ENCODE measurements at regions not wholly inside any gene's neighbourhood (a gene's known extent, or its start where the extent isn't known, plus 50 kb on each side); places are given as distances from the start of the nearest gene placed in this dataset.
"Not testable (repeated sequence)": the region's sequence is repeated elsewhere in the genome, so short reads cannot be mapped to it uniquely, and the experiment has no call there.

GRCh38 chr9:78172610-78173009 lies 63.3 kb upstream of the CEP78 start:
- not testable (repeated sequence) for H3K4me1 Mint-ChIP-seq; H3K27ac Mint-ChIP-seq; ATAC-seq (replicated peaks); H3K27me3 Mint-ChIP-seq; H3K36me3 Mint-ChIP-seq (ENCODE audit: low read depth); H3K4me3 Mint-ChIP-seq; H3K9me3 Mint-ChIP-seq

- no peaks in the 10 kb centered on the region for H3K36me3 Mint-ChIP-seq (ENCODE audit: low read depth)
- ATAC-seq (replicated peaks): no peak
- no peak overlapping the region for H3K4me3 Mint-ChIP-seq
- no peaks in the 10 kb centered on the region for H3K4me1 Mint-ChIP-seq
- H3K27ac Mint-ChIP-seq: no peak overlapping the region
- peaks cover 4% of the 10 kb centered on the region for H3K9me3 Mint-ChIP-seq
- H3K27me3 Mint-ChIP-seq: no peaks in the 10 kb centered on the region
These were observed 64.2 kb upstream of the CEP78 start for GRCh38 chr9:78171651-78172050.

- H3K27ac Mint-ChIP-seq: no peak overlapping the region
- H3K9me3 Mint-ChIP-seq: peaks cover 5% of the 10 kb centered on the region
- H3K36me3 Mint-ChIP-seq (ENCODE audit: low read depth): no peaks in the 10 kb centered on the region
- H3K4me1 Mint-ChIP-seq: no peaks in the 10 kb centered on the region
- H3K27me3 Mint-ChIP-seq: no peaks in the 10 kb centered on the region
- no peak for ATAC-seq (replicated peaks)
- no peak overlapping the region for H3K4me3 Mint-ChIP-seq
These were observed 66.8 kb upstream of the CEP78 start for GRCh38 chr9:78169125-78169524.

- H3K4me1 Mint-ChIP-seq: no peaks in the 10 kb centered on the region
- ATAC-seq (replicated peaks): no peak
- no peak overlapping the region for H3K4me3 Mint-ChIP-seq
- peaks cover 12% of the 10 kb centered on the region for H3K9me3 Mint-ChIP-seq
- H3K36me3 Mint-ChIP-seq (ENCODE audit: low read depth): no peaks in the 10 kb centered on the region
- no peak overlapping the region for H3K27ac Mint-ChIP-seq
- no peaks in the 10 kb centered on the region for H3K27me3 Mint-ChIP-seq
These were observed 68.5 kb upstream of the CEP78 start for GRCh38 chr9:78167356-78167755.

GRCh38 chr9:78163834-78164233 lies 72.0 kb upstream of the CEP78 start:
- no peak for ATAC-seq (replicated peaks)
- Mint-ChIP-seq H3K27ac (no peak overlapping the region), H3K4me3 (no peak overlapping the region), H3K4me1 (no peaks in the 10 kb centered on the region), H3K9me3 (peaks cover 12% of the 10 kb centered on the region), H3K27me3 (no peaks in the 10 kb centered on the region), H3K36me3 (ENCODE audit: low read depth) (no peaks in the 10 kb centered on the region)

- Mint-ChIP-seq H3K27ac (no peak overlapping the region), H3K36me3 (ENCODE audit: low read depth) (no peaks in the 10 kb centered on the region), H3K27me3 (no peaks in the 10 kb centered on the region), H3K4me3 (no peak overlapping the region), H3K9me3 (peaks cover 5% of the 10 kb centered on the region), H3K4me1 (no peaks in the 10 kb centered on the region)
- no peak for ATAC-seq (replicated peaks)
These were observed 77.6 kb upstream of the CEP78 start for GRCh38 chr9:78158286-78158685.

GRCh38 chr9:78150983-78151356 lies 84.9 kb upstream of the CEP78 start:
- Mint-ChIP-seq H3K4me1 (peaks cover 4% of the 10 kb centered on the region), H3K36me3 (ENCODE audit: low read depth) (no peaks in the 10 kb centered on the region), H3K27me3 (no peaks in the 10 kb centered on the region), H3K9me3 (peaks cover 4% of the 10 kb centered on the region), H3K4me3 (no peak overlapping the region), H3K27ac (no peak overlapping the region)
- ATAC-seq (replicated peaks): no peak

- Mint-ChIP-seq H3K27ac (no peak overlapping the region), H3K27me3 (no peaks in the 10 kb centered on the region), H3K9me3 (peaks cover 4% of the 10 kb centered on the region), H3K36me3 (ENCODE audit: low read depth) (no peaks in the 10 kb centered on the region), H3K4me3 (no peak overlapping the region), H3K4me1 (peaks cover 4% of the 10 kb centered on the region)
- no peak for ATAC-seq (replicated peaks)
These were observed 85.4 kb upstream of the CEP78 start for GRCh38 chr9:78150312-78150982.

GRCh38 chr9:78149702-78150291 lies 86.1 kb upstream of the CEP78 start:
- Mint-ChIP-seq H3K27me3 (no peaks in the 10 kb centered on the region), H3K9me3 (peaks cover 4% of the 10 kb centered on the region), H3K27ac (no peak overlapping the region), H3K4me1 (peaks cover 9% of the 10 kb centered on the region), H3K4me3 (no peak overlapping the region), H3K36me3 (ENCODE audit: low read depth) (no peaks in the 10 kb centered on the region)
- ATAC-seq (replicated peaks): no peak

- Mint-ChIP-seq H3K4me3 (no peak overlapping the region), H3K27me3 (no peaks in the 10 kb centered on the region), H3K36me3 (ENCODE audit: low read depth) (no peaks in the 10 kb centered on the region), H3K9me3 (peaks cover 12% of the 10 kb centered on the region), H3K4me1 (peaks cover 11% of the 10 kb centered on the region), H3K27ac (peak overlapping the region; percentile 29)
- ATAC-seq (replicated peaks): no peak
These were observed 89.6 kb upstream of the CEP78 start for GRCh38 chr9:78146241-78146640.

- no peaks in the 10 kb centered on the region for H3K36me3 Mint-ChIP-seq (ENCODE audit: low read depth)
- peak; percentile 57 for ATAC-seq (replicated peaks)
These were observed 91.1 kb upstream of the CEP78 start for GRCh38 chr9:78144663-78145377.

GRCh38 chr9:78144008-78144381 lies 91.9 kb upstream of the CEP78 start:
- Mint-ChIP-seq H3K27me3 (no peaks in the 10 kb centered on the region), H3K4me1 (peaks cover 11% of the 10 kb centered on the region), H3K27ac (no peak overlapping the region), H3K36me3 (ENCODE audit: low read depth) (no peaks in the 10 kb centered on the region), H3K9me3 (peaks cover 16% of the 10 kb centered on the region), H3K4me3 (no peak overlapping the region)
- ATAC-seq (replicated peaks): no peak

More at GRCh38 chr9:78144663-78145377, 91.1 kb upstream of the CEP78 start:
- H3K27me3 Mint-ChIP-seq: no peaks in the 10 kb centered on the region
- H3K4me3 Mint-ChIP-seq: no peak overlapping the region
- H3K27ac Mint-ChIP-seq: no peak overlapping the region
- H3K9me3 Mint-ChIP-seq: peaks cover 14% of the 10 kb centered on the region
- peaks cover 11% of the 10 kb centered on the region for H3K4me1 Mint-ChIP-seq

GRCh38 chr9:78143281-78144007 lies 92.4 kb upstream of the CEP78 start:
- Mint-ChIP-seq H3K9me3 (peaks cover 16% of the 10 kb centered on the region), H3K36me3 (ENCODE audit: low read depth) (no peaks in the 10 kb centered on the region), H3K27me3 (no peaks in the 10 kb centered on the region), H3K27ac (no peak overlapping the region), H3K4me1 (peaks cover 11% of the 10 kb centered on the region), H3K4me3 (no peak overlapping the region)
- no peak for ATAC-seq (replicated peaks)

- H3K36me3 Mint-ChIP-seq (ENCODE audit: low read depth); H3K27me3 Mint-ChIP-seq; H3K4me3 Mint-ChIP-seq; H3K4me1 Mint-ChIP-seq; H3K27ac Mint-ChIP-seq; ATAC-seq (replicated peaks): not testable (repeated sequence)
- H3K9me3 Mint-ChIP-seq: peaks cover 15% of the 10 kb centered on the region
These were observed 93.6 kb upstream of the CEP78 start for GRCh38 chr9:78142264-78142663.

- Mint-ChIP-seq H3K4me3 (no peak overlapping the region), H3K9me3 (peaks cover 3% of the 10 kb centered on the region), H3K27ac (no peak overlapping the region), H3K4me1 (peaks cover 9% of the 10 kb centered on the region), H3K36me3 (ENCODE audit: low read depth) (no peaks in the 10 kb centered on the region), H3K27me3 (no peaks in the 10 kb centered on the region)
- ATAC-seq (replicated peaks): peak; percentile 82
These were observed 102.1 kb upstream of the CEP78 start for GRCh38 chr9:78133751-78134150.
